Left lung (tissue), 4 donors: ENCODE measurements at regions not wholly inside any gene's neighbourhood (a gene's known extent, or its start where the extent isn't known, plus 50 kb on each side); places are given as distances from the start of the nearest gene placed in this dataset.

ENCODE experiments used
- ATAC-seq: fragments of 200-7000 bp; cut with Tn5 transposase; one replicate; pipeline ENCODE4 v1.9.1; 2020; ENCODE audit warnings: moderate library complexity
- DNase-seq, 4 donors: peaks; one replicate each; pipeline ENCODE4 v3.0.0-alpha.2; 2013 to 2020
- H3K27ac ChIP-seq, 2 donors: fragments of 200-600 bp; sonication (generic) in 1 of 2; one replicate each; pipeline versions ENCODE4 v1.5.0 to v1.8.0; 2020 to 2021
- H3K27me3 ChIP-seq, 2 donors: fragments of 200-600 bp; sonication (generic) in 1 of 2; one replicate each; pipeline versions ENCODE4 v1.5.0 to v1.8.0; 2020 to 2021
- H3K36me3 ChIP-seq, 2 donors: fragments of 200-600 bp; sonication (generic) in 1 of 2; one replicate each; pipeline versions ENCODE4 v1.5.0 to v1.8.0; 2020 to 2021
- H3K4me1 ChIP-seq, 2 donors: fragments of 200-600 bp; one replicate each; pipeline ENCODE4 v1.8.0; 2021
- H3K4me3 ChIP-seq, 2 donors: fragments of 200-600 bp; sonication (generic) in 1 of 2; one replicate each; pipeline versions ENCODE4 v1.5.0 to v1.8.0; 2020 to 2021; ENCODE audit warnings: mild to moderate bottlenecking in 1 of 2
- H3K9me3 ChIP-seq, 2 donors: fragments of 200-600 bp; sonication (generic) in 1 of 2; one replicate each; pipeline versions ENCODE4 v1.5.0 to v1.8.0; 2020 to 2021
- intact Hi-C, 2 donors: fragments of 100-400 bp; cut with DNase I; formaldehyde crosslinking; loops; one replicate each; pipeline versions ENCODE4 v1.11.2 to v1.14.2; 2022
- TF ChIP-seq, protein P1 (sequence below), 2 donors: fragments of 200-600 bp; sonication (generic) in 1 of 2; IDR thresholded peaks; one replicate each; pipeline versions ENCODE4 v1.5.0 to v1.8.0; 2021; ENCODE audit warnings: antibody characterized with exemption in 2 of 2
- donor health status: DM: no; HTN: yes; CAD: no.
- donor health status: DM: no; HTN: no; CAD: no.

DNA sequence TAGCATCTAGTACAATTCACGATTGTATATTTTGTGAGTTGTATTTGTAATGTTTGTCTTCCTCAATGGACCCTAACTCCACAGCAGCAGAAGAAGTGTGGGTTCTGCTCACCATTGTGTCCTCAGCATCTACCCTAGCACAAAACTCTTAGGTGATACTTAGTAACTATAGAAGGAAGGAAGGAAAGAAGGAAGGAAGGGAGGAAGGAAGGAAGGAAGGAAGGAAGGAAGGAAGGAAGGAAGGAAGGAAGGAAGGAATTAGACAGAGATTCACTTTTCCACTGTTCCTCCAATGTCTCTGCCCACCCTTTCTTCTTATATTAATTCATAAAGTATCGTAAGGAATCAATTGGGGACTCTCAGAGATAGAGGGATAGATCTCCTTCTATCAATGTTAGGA lies 288.2 kb downstream of the NFIB start:
- ATAC-seq (no peak), DNase-seq (no peak)
- Histone ChIP-seq H3K27me3 (no peaks in the 10 kb centered on the region), H3K36me3 (no peaks in the 10 kb centered on the region), H3K4me3 (no peak overlapping the region), H3K9me3 (no peaks in the 10 kb centered on the region), H3K4me1 (peaks cover 3 to 24% of the 10 kb centered on the region in 2 donors), H3K27ac (no peak overlapping the region)
- TF ChIP-seq, protein P1, sequence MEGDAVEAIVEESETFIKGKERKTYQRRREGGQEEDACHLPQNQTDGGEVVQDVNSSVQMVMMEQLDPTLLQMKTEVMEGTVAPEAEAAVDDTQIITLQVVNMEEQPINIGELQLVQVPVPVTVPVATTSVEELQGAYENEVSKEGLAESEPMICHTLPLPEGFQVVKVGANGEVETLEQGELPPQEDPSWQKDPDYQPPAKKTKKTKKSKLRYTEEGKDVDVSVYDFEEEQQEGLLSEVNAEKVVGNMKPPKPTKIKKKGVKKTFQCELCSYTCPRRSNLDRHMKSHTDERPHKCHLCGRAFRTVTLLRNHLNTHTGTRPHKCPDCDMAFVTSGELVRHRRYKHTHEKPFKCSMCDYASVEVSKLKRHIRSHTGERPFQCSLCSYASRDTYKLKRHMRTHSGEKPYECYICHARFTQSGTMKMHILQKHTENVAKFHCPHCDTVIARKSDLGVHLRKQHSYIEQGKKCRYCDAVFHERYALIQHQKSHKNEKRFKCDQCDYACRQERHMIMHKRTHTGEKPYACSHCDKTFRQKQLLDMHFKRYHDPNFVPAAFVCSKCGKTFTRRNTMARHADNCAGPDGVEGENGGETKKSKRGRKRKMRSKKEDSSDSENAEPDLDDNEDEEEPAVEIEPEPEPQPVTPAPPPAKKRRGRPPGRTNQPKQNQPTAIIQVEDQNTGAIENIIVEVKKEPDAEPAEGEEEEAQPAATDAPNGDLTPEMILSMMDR (IDR thresholded peaks at IDR 0.05) = no peak
- intact Hi-C loops = no loop called here

DNA sequence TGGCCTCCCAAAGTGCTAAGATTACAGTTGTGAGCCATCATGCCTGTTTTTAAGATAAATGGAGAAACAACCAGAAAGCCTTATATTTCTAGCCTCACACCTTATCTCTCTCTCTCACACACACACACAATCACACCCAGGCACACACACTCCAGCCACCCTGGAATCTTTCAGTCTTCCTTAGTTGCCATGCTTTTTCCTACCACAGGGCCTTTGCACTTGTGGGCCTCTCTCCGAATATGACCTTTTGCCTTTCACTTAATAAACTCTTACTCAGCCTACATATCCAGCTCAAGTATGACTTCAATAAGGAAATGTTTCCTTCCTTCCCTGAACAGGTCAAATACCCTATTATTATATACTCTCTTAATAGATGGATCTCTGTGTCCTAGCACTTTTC lies 290.7 kb downstream of the NFIB start:
- H3K9me3 ChIP-seq = no peaks in the 10 kb centered on the region
- H3K27me3 ChIP-seq = no peaks in the 10 kb centered on the region
- H3K27ac ChIP-seq = no peak overlapping the region
- intact Hi-C loops = no loop called here
- no peak overlapping the region for H3K4me3 ChIP-seq
- no peak for DNase-seq
- TF ChIP-seq, protein P1 (IDR thresholded peaks at IDR 0.05) = no peak
- ATAC-seq = no peak
- peaks cover 3 to 23% of the 10 kb centered on the region in 2 donors for H3K4me1 ChIP-seq
- H3K36me3 ChIP-seq = no peaks in the 10 kb centered on the region

DNA sequence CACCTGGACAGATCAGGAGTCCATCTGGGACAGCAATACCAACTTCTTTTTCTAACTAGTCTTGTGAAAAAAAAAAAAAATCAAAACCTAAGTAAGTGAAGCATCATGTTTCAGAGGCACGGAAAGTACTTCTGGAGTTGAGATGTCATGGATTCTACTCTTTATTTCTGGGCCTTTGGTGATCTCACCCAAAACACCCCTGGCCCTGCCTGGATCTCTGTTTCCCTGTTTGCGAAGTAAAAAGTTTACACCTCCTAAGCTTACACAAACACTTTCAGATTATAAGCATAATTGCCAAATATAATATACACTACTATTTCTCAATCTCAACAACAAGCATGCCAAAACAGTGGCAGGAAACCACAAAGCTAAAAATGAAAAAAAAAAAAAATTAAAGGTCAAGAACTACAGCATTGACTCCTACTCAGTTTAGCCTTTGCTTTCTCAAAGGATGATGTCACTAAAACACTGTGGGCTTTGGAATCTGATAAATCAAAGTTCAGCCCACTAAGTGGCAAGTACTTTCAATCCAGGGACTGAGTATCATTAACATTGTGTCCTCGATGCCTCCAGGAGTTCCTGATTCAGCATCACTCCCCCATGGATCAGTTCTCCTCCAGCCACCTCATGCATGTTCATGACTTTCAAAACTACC lies 291.9 kb downstream of the NFIB start:
- Histone ChIP-seq H3K4me3 (no peak overlapping the region), H3K27ac (no peak overlapping the region), H3K27me3 (no peaks in the 10 kb centered on the region), H3K36me3 (no peaks in the 10 kb centered on the region), H3K9me3 (no peaks in the 10 kb centered on the region), H3K4me1 (peaks cover 3 to 11% of the 10 kb centered on the region in 2 donors)
- TF ChIP-seq, protein P1 (IDR thresholded peaks at IDR 0.05) = no peak
- peak; percentile 29 for ATAC-seq
- no peak for DNase-seq
- intact Hi-C loops = no loop called here

DNA sequence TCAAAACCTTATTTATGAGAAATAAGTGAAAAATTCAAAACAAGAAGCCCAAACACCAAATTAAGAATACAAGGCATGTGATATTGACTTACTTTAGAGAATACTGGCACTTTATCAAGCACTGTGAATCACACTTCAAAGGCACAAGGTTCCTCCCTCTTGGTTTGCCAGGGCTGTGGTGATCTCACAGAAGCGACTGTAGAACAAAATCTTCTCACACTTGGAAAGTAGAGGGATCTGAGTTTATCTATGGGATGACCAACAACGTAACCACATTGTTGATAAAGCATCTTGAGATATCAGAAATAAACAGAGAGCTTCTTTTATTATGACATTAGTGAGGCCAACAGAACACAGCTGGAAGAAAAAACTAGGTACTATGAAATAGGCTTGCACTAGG lies 295.9 kb downstream of the NFIB start:
- ATAC-seq (peak; percentile 50), DNase-seq (no peak)

DNA sequence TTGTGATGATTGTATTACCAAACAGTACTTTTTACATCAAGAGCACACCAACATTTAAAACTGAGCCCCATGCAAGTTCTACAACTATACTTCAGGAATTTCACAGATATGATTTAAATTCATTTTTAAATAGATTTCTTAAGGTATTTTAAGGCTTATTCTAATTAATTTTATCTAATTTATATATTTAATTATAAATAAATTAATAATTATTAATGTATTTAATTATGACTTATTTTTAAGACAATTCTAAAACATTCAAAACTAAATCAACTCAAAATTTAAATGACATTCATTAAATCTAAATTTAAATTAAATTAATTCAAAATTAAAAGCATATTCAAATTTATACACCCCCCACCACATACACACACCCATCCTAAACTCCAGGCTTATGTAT lies 299.2 kb downstream of the NFIB start:
- H3K4me1 ChIP-seq = no peaks in the 10 kb centered on the region
- H3K27me3 ChIP-seq = no peaks in the 10 kb centered on the region
- no peak overlapping the region for H3K4me3 ChIP-seq
- H3K9me3 ChIP-seq = no peaks in the 10 kb centered on the region
- H3K36me3 ChIP-seq = no peaks in the 10 kb centered on the region
- intact Hi-C loops = loop anchor here in 1 of 2 donors (10.0 kb wide), 1 partner anchor 50 kb away; no protein-coding TSS in a partner anchor
- TF ChIP-seq, protein P1 (IDR thresholded peaks at IDR 0.05) = no peak
- DNase-seq (no peak), ATAC-seq (no peak)
- no peak overlapping the region for H3K27ac ChIP-seq

More for the DNA sequence above, 295.9 kb downstream of the NFIB start:
- H3K9me3 ChIP-seq = no peaks in the 10 kb centered on the region
- H3K27ac ChIP-seq = no peak overlapping the region
- H3K36me3 ChIP-seq = no peaks in the 10 kb centered on the region
- H3K4me3 ChIP-seq = no peak overlapping the region
- intact Hi-C loops = loop anchor here in 1 of 2 donors (10.0 kb wide), 1 partner anchor 53 kb away; no protein-coding TSS in a partner anchor
- no peaks in the 10 kb centered on the region for H3K27me3 ChIP-seq
- TF ChIP-seq, protein P1 (IDR thresholded peaks at IDR 0.05) = no peak
- peaks cover 0 to 3% of the 10 kb centered on the region in 2 donors for H3K4me1 ChIP-seq
